ENCODE measurements at regions not wholly inside any gene's neighbourhood (a gene's known extent, or its start where the extent isn't known, plus 50 kb on each side); places are given as distances from the start of the nearest gene placed in this dataset.

DNA sequence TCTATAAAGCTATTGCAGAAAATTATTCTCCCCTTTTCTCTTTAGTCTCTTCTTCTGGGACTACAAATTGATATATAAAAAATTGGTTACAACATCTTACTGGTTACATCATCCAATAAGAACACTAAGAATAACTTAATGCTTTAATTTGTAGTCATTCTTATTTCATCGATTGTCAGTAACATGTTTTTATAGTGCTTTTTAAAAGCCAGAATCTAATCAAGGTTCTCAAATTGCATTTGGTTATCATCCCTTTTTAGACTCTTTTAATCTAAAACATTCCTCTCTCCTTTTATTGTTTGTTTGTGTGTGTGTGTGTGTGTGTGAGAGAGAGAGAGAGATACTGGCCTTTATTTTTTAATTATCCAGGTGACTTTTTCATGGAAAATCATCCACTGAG lies 377.1 kb upstream of the MEIS1 start:
- no peak for DNase-seq
- CTCF ChIA-PET = no interaction called here
- no peaks in the 10 kb centered on the region for H3K27me3 Mint-ChIP-seq
- no peaks in the 10 kb centered on the region for H3K9me3 Mint-ChIP-seq
- no peak overlapping the region for H3K27ac Mint-ChIP-seq
- no peak overlapping the region for H3K4me3 Mint-ChIP-seq
- H3K36me3 Mint-ChIP-seq = no peaks in the 10 kb centered on the region
- no peaks in the 10 kb centered on the region for H3K4me1 Mint-ChIP-seq

DNA sequence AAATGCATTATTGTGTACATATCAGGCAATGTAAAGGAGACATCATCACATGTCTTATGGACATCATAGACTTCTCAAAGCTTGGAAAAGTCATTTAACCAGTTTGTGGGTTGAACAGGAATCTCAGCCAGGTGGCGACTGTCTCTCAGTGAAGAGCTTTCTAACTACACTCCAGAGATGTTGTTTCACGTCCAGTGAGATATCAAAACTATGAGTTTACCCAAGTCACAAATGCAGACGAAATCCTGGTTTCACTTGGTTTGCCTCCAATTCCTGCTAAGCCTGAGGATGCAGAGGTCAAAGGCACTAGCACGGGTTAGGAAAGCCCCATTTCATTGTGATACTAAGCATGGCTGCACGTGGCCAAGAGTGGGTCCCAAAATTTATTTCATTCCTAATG lies 384.5 kb upstream of the MEIS1 start:
- no peaks in the 10 kb centered on the region for H3K27me3 Mint-ChIP-seq
- CTCF ChIA-PET = no interaction called here
- no peak for DNase-seq
- no peak overlapping the region for H3K4me3 Mint-ChIP-seq
- no peak overlapping the region for H3K27ac Mint-ChIP-seq
- no peaks in the 10 kb centered on the region for H3K9me3 Mint-ChIP-seq
- H3K36me3 Mint-ChIP-seq = no peaks in the 10 kb centered on the region
- H3K4me1 Mint-ChIP-seq = no peaks in the 10 kb centered on the region

GRCh38 chr2:66048667-66049066 lies 386.3 kb upstream of the MEIS1 start:
- CTCF ChIA-PET = no interaction called here
- no peaks in the 10 kb centered on the region for H3K9me3 Mint-ChIP-seq
- no peaks in the 10 kb centered on the region for H3K27me3 Mint-ChIP-seq

GRCh38 chr2:66041902-66042657 lies 392.8 kb upstream of the MEIS1 start:
- Mint-ChIP-seq H3K4me3 (no peak overlapping the region), H3K36me3 (no peaks in the 10 kb centered on the region), H3K27ac (no peak overlapping the region), H3K9me3 (no peaks in the 10 kb centered on the region), H3K4me1 (no peaks in the 10 kb centered on the region), H3K27me3 (no peaks in the 10 kb centered on the region)
- CTCF ChIA-PET = no interaction called here
- DNase-seq = no peak

More at GRCh38 chr2:66048667-66049066, 386.3 kb upstream of the MEIS1 start:
- no peaks in the 10 kb centered on the region for H3K36me3 Mint-ChIP-seq
- no peak overlapping the region for H3K27ac Mint-ChIP-seq
- H3K4me3 Mint-ChIP-seq = no peak overlapping the region
- no peaks in the 10 kb centered on the region for H3K4me1 Mint-ChIP-seq
- no peak for DNase-seq

- no peaks in the 10 kb centered on the region for H3K4me1 Mint-ChIP-seq
- H3K4me3 Mint-ChIP-seq = no peak overlapping the region
- no peaks in the 10 kb centered on the region for H3K36me3 Mint-ChIP-seq
- H3K9me3 Mint-ChIP-seq = no peaks in the 10 kb centered on the region
- H3K27me3 Mint-ChIP-seq = no peaks in the 10 kb centered on the region
- H3K27ac Mint-ChIP-seq = no peak overlapping the region
- no peak for DNase-seq
- CTCF ChIA-PET = no interaction called here
Observed at GRCh38 chr2:66036948-66037347, 398.0 kb upstream of the MEIS1 start.

GRCh38 chr2:66034467-66034866 lies 400.5 kb upstream of the MEIS1 start:
- Mint-ChIP-seq H3K27me3 (no peaks in the 10 kb centered on the region), H3K27ac (no peak overlapping the region), H3K9me3 (no peaks in the 10 kb centered on the region), H3K4me3 (no peak overlapping the region), H3K36me3 (no peaks in the 10 kb centered on the region), H3K4me1 (no peaks in the 10 kb centered on the region)
- DNase-seq = no peak
- CTCF ChIA-PET = no interaction called here

- Mint-ChIP-seq H3K4me3 (no peak overlapping the region), H3K27ac (no peak overlapping the region), H3K9me3 (no peaks in the 10 kb centered on the region), H3K36me3 (no peaks in the 10 kb centered on the region), H3K27me3 (no peaks in the 10 kb centered on the region), H3K4me1 (no peaks in the 10 kb centered on the region)
- no peak for DNase-seq
- CTCF ChIA-PET = no interaction called here
Observed at GRCh38 chr2:66032226-66032775, 402.6 kb upstream of the MEIS1 start.

DNA sequence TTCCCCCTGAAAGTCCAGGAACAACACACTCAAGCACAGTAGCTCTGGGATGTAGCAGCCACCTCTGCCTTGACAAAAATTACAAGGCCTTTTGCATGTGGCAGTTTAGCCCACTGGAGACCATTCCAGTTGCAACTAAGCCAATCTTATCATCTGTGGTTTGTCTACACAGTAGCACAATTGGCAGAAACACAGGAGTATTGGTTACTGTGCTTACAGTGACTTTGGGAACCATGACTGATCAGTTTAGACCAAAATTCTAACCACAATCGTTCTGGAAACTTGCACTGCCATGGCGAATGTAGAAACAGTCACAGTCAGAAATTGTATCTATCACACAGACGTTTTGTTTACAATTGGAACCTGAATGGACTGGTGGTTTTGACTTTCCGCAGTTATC lies 403.7 kb upstream of the MEIS1 start:
- no peaks in the 10 kb centered on the region for H3K36me3 Mint-ChIP-seq
- DNase-seq = no peak
- CTCF ChIA-PET = no interaction called here
- no peaks in the 10 kb centered on the region for H3K4me1 Mint-ChIP-seq
- H3K27me3 Mint-ChIP-seq = no peaks in the 10 kb centered on the region
- H3K4me3 Mint-ChIP-seq = no peak overlapping the region
- no peak overlapping the region for H3K27ac Mint-ChIP-seq
- no peaks in the 10 kb centered on the region for H3K9me3 Mint-ChIP-seq

DNA sequence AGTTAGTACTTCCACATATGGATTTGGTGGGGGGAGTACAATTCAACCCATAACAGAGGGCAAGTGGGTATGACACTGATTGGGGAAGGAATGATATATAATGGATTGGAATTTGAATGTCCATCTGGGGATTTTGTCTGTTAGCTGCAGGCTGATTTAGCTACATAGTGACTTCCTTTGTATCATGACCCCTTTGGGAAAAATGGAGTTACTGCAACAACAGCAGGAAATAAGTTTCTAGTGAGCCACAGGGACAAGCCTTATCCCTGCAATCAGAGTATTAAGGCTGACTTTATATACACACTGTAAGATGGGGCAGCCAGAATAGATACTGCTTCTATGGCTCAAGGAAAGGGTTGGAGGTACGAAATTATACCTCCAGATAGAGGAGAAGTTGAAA lies 404.4 kb upstream of the MEIS1 start:
- H3K4me1 Mint-ChIP-seq = no peaks in the 10 kb centered on the region
- H3K36me3 Mint-ChIP-seq = no peaks in the 10 kb centered on the region
- H3K9me3 Mint-ChIP-seq = no peaks in the 10 kb centered on the region
- no peak overlapping the region for H3K4me3 Mint-ChIP-seq
- CTCF ChIA-PET = interaction anchor here (0.6 kb wide), 1 partner anchor 267 kb away, joined by 3 read pairs; no protein-coding TSS in a partner anchor
- DNase-seq = no peak
- H3K27me3 Mint-ChIP-seq = no peaks in the 10 kb centered on the region
- no peak overlapping the region for H3K27ac Mint-ChIP-seq

DNA sequence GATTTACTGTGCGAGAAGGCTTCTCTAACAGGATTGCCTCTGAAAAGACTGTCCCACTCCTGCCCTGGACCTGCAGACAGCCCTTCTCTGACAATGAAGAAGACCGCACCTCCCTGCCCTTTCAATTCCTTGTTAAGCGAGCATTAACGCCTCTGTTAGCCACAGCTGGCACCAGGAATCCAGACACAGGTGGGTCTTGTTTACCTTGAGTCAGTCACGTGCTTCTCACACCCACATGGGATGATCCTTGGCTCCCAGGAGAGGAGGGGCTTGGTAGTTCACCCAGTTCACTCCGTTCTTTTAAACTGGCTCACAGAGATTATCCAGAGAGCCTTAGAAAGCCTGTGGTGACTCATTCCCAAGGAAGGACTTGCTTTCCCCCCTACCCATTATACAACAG lies 410.5 kb upstream of the MEIS1 start:
- no peak for DNase-seq
- no peaks in the 10 kb centered on the region for H3K36me3 Mint-ChIP-seq
- no peaks in the 10 kb centered on the region for H3K27me3 Mint-ChIP-seq
- CTCF ChIA-PET = no interaction called here
- H3K4me3 Mint-ChIP-seq = no peak overlapping the region
- no peaks in the 10 kb centered on the region for H3K4me1 Mint-ChIP-seq
- no peaks in the 10 kb centered on the region for H3K9me3 Mint-ChIP-seq
- H3K27ac Mint-ChIP-seq = no peak overlapping the region

DNA sequence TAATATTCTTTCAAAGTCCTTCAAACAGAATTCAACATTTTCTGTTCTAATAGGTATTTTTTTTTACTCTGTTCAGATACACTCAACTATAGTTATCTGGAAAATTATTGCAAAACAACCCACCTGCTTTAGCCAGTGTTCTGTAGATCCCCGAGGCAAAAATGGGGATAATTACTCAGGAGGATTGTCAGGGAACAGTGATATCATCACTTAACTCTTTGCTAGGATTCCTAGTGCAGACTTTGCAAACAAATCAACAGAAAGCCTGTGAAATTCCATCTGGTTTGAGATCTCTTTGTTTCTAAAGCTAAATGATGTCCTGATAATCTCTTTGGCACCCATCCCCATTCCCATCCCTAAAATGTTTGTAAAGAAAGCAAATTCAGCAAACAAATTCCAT lies 413.6 kb upstream of the MEIS1 start:
- DNase-seq = no peak
- no peaks in the 10 kb centered on the region for H3K4me1 Mint-ChIP-seq
- no peak overlapping the region for H3K4me3 Mint-ChIP-seq
- no peaks in the 10 kb centered on the region for H3K9me3 Mint-ChIP-seq
- no peaks in the 10 kb centered on the region for H3K27me3 Mint-ChIP-seq
- CTCF ChIA-PET = no interaction called here
- no peaks in the 10 kb centered on the region for H3K36me3 Mint-ChIP-seq
- H3K27ac Mint-ChIP-seq = no peak overlapping the region

DNA sequence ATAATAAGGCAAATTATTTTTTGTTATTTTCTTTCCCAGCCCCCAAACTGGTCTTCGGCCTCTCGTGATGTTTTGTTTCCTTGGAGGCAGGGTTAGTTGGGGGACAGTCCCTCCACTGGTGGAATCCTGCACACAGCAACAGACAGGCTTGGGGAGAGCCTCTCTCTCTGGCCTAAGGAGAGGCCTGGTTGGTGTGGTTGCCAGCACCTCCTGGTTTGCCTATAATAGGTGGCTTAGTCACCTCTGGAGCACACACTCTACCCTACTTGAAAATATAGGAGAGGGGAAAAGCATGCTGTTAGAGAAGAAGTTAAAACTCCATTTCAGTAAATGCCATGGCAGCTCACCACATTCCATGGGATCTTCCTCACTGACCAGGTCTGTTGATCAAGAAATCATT lies 417.2 kb upstream of the MEIS1 start:
- CTCF ChIA-PET = no interaction called here
- no peaks in the 10 kb centered on the region for H3K27me3 Mint-ChIP-seq
- no peaks in the 10 kb centered on the region for H3K36me3 Mint-ChIP-seq
- no peak for DNase-seq
- H3K27ac Mint-ChIP-seq = no peak overlapping the region
- no peaks in the 10 kb centered on the region for H3K9me3 Mint-ChIP-seq
- H3K4me3 Mint-ChIP-seq = no peak overlapping the region
- H3K4me1 Mint-ChIP-seq = no peaks in the 10 kb centered on the region

- H3K36me3 Mint-ChIP-seq = no peaks in the 10 kb centered on the region
- no peaks in the 10 kb centered on the region for H3K9me3 Mint-ChIP-seq
- DNase-seq = no peak
- H3K27ac Mint-ChIP-seq = no peak overlapping the region
- CTCF ChIA-PET = no interaction called here
- no peak overlapping the region for H3K4me3 Mint-ChIP-seq
- no peaks in the 10 kb centered on the region for H3K4me1 Mint-ChIP-seq
- H3K27me3 Mint-ChIP-seq = no peaks in the 10 kb centered on the region
Observed at GRCh38 chr2:66014450-66014849, 420.5 kb upstream of the MEIS1 start.

- Mint-ChIP-seq H3K4me1 (no peaks in the 10 kb centered on the region), H3K27ac (no peak overlapping the region), H3K27me3 (no peaks in the 10 kb centered on the region), H3K9me3 (no peaks in the 10 kb centered on the region), H3K36me3 (no peaks in the 10 kb centered on the region), H3K4me3 (no peak overlapping the region)
- CTCF ChIA-PET = no interaction called here
- DNase-seq = no peak
Observed at GRCh38 chr2:66013456-66013855, 421.5 kb upstream of the MEIS1 start.

DNA sequence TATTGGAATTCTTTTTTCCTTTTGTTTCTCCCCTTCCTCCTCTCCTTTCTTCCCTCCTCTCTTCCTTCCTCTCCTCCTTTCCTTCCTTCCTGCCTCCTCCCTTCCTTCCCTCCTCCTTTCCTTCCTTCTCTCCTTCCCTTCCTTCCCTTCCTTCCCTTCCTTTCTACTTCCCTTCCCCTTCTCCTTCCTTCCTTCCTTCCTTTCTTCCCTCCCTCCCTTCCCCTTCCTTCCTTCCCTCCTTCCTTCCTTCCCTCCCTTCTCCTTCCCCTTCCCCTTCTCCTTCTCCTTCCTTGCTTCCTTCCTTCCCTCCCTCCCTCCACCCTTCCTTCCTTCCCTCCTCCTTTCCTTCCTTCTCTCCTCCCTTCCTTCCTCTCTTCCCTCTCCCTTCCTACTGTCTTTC lies 431.0 kb upstream of the MEIS1 start:
- Mint-ChIP-seq H3K4me3 (no peak overlapping the region), H3K27ac (no peak overlapping the region), H3K9me3 (no peaks in the 10 kb centered on the region), H3K4me1 (no peaks in the 10 kb centered on the region), H3K27me3 (no peaks in the 10 kb centered on the region), H3K36me3 (no peaks in the 10 kb centered on the region)
- no peak for DNase-seq
- CTCF ChIA-PET = no interaction called here

GRCh38 chr2:66001538-66001937 lies 433.4 kb upstream of the MEIS1 start:
- no peaks in the 10 kb centered on the region for H3K9me3 Mint-ChIP-seq
- H3K27ac Mint-ChIP-seq = no peak overlapping the region
- H3K4me1 Mint-ChIP-seq = no peaks in the 10 kb centered on the region
- CTCF ChIA-PET = no interaction called here
- H3K27me3 Mint-ChIP-seq = no peaks in the 10 kb centered on the region
- no peak for DNase-seq
- no peaks in the 10 kb centered on the region for H3K36me3 Mint-ChIP-seq
- no peak overlapping the region for H3K4me3 Mint-ChIP-seq

All from activated naive CD4-positive, alpha-beta T cell treated with anti-CD3 and anti-CD28 coated beads, Interleukin-2, amount 10 ng/mL, durations not matched to agents 7 days and 5 days (primary cell).